RWPE2 (cell line): ENCODE measurements at regions not wholly inside any gene's neighbourhood (a gene's known extent, or its start where the extent isn't known, plus 50 kb on each side); places are given as distances from the start of the nearest gene placed in this dataset.

Experiments
- ATAC-seq: fragments of 200-7000 bp; cut with Tn5 transposase; 3 replicates; pipeline ENCODE4 v1.9.1; 2021; ENCODE audit warnings: low read depth
- DNase-seq: peaks from one replicate; pipeline ENCODE4 v3.0.0-alpha.2; 2020; ENCODE audit warnings: low spot score
- H3K27ac ChIP-seq: fragments of 450-650 bp; 2 replicates; pipeline ENCODE4 v1.5.1; 2017; ENCODE audit warnings: mild to moderate bottlenecking; ENCODE audit not compliant: poor library complexity, severe bottlenecking
- H3K27me3 ChIP-seq: fragments of 250-450 bp; sonication (Bioruptor Pico); 2 replicates; pipeline ENCODE4 v1.5.1; 2021; ENCODE audit warnings: mild to moderate bottlenecking, moderate library complexity; ENCODE audit not compliant: insufficient read depth, poor library complexity, severe bottlenecking
- H3K36me3 ChIP-seq: fragments of 250-450 bp; sonication (Bioruptor Pico); 2 replicates; pipeline ENCODE4 v1.5.1; 2020; ENCODE audit warnings: low read depth, mild to moderate bottlenecking, moderate library complexity
- H3K4me1 ChIP-seq: fragments of 250-450 bp; sonication (Bioruptor Pico); 2 replicates; pipeline ENCODE4 v1.5.1; 2021; ENCODE audit warnings: mild to moderate bottlenecking, moderate library complexity; ENCODE audit not compliant: insufficient read depth, poor library complexity, severe bottlenecking
- H3K4me3 ChIP-seq: fragments of 250-450 bp; sonication (Bioruptor Pico); 2 replicates; pipeline ENCODE4 v1.5.1; 2021; ENCODE audit warnings: mild to moderate bottlenecking, moderate library complexity; ENCODE audit not compliant: severe bottlenecking
- H3K9me3 ChIP-seq: fragments of 250-450 bp; sonication (Bioruptor Pico); 2 replicates; pipeline ENCODE4 v1.5.1; 2021; ENCODE audit warnings: mild to moderate bottlenecking, moderate library complexity; ENCODE audit not compliant: severe bottlenecking
- TF ChIP-seq, protein P1 (sequence below): fragments of 450-650 bp; IDR thresholded peaks from one replicate; pipeline ENCODE4 v1.5.1; 2017; ENCODE audit warnings: mild to moderate bottlenecking, moderate library complexity; ENCODE audit not compliant: poor library complexity, severe bottlenecking

- H3K36me3 ChIP-seq = no peaks in the 10 kb centered on the region
- DNase-seq (no peak), ATAC-seq (no peak)
- no peak overlapping the region for H3K4me3 ChIP-seq
- H3K4me1 ChIP-seq = no peaks in the 10 kb centered on the region
- TF ChIP-seq, protein P1, sequence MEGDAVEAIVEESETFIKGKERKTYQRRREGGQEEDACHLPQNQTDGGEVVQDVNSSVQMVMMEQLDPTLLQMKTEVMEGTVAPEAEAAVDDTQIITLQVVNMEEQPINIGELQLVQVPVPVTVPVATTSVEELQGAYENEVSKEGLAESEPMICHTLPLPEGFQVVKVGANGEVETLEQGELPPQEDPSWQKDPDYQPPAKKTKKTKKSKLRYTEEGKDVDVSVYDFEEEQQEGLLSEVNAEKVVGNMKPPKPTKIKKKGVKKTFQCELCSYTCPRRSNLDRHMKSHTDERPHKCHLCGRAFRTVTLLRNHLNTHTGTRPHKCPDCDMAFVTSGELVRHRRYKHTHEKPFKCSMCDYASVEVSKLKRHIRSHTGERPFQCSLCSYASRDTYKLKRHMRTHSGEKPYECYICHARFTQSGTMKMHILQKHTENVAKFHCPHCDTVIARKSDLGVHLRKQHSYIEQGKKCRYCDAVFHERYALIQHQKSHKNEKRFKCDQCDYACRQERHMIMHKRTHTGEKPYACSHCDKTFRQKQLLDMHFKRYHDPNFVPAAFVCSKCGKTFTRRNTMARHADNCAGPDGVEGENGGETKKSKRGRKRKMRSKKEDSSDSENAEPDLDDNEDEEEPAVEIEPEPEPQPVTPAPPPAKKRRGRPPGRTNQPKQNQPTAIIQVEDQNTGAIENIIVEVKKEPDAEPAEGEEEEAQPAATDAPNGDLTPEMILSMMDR = no peak
- no peaks in the 10 kb centered on the region for H3K9me3 ChIP-seq
- H3K27ac ChIP-seq = no peak overlapping the region
- H3K27me3 ChIP-seq = no peaks in the 10 kb centered on the region
Measured at GRCh38 chr12:16844875-16845274, 238.9 kb upstream of the LMO3 start.

- TF ChIP-seq, protein P1 = no peak
- H3K27me3 ChIP-seq = no peaks in the 10 kb centered on the region
- H3K9me3 ChIP-seq = no peaks in the 10 kb centered on the region
- H3K4me1 ChIP-seq = no peaks in the 10 kb centered on the region
- no peaks in the 10 kb centered on the region for H3K36me3 ChIP-seq
- ATAC-seq = no peak
- no peak for DNase-seq
- H3K27ac ChIP-seq = no peak overlapping the region
- no peak overlapping the region for H3K4me3 ChIP-seq
Measured at GRCh38 chr12:16833376-16834015, 227.5 kb upstream of the LMO3 start.

DNA sequence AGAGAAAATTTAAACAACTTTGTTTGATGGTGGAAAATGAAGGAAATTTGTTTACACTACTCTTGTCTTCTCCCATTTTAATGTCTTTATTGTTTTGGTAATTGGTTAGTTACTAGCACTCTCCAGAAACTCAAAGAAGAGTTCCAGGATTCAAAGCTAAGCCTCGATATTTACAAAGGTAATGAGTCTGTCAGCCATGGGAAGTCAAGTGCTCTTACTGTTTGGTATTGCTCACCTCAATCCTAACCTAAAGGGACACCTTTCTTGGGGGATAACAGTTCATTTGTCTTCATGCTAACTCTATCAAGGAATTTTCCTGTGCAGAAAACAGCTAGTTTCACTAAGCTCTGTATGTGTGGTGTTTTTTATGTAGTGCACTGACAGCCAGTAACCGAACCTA lies 222.9 kb upstream of the LMO3 start:
- Histone ChIP-seq H3K27me3 (no peaks in the 10 kb centered on the region), H3K4me1 (no peaks in the 10 kb centered on the region), H3K9me3 (no peaks in the 10 kb centered on the region), H3K4me3 (no peak overlapping the region), H3K36me3 (no peaks in the 10 kb centered on the region), H3K27ac (no peak overlapping the region)
- no peak for DNase-seq
- TF ChIP-seq, protein P1 = no peak
- no peak for ATAC-seq

DNA sequence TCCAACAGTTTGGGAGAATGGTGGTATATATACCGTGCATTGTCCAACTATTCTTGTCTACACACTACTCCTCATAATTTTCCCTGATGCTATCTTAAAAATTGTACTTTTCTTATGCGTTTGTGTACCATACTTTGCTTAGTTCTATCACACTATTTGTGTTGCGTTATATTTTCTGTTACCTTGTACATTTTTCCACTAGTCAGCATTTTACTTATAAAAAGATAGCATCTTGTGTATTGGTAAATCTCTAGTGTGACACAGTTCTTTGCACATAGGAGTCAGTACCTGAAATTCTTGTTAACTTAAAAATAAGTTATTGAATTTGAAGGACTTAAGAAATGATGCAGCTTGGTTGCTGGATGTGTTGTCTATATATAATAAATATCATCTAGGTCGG lies 201.8 kb upstream of the LMO3 start:
- H3K36me3 ChIP-seq = no peaks in the 10 kb centered on the region
- TF ChIP-seq, protein P1 = no peak
- no peak overlapping the region for H3K4me3 ChIP-seq
- H3K4me1 ChIP-seq = no peaks in the 10 kb centered on the region
- H3K9me3 ChIP-seq = no peaks in the 10 kb centered on the region
- no peak for DNase-seq
- H3K27me3 ChIP-seq = no peaks in the 10 kb centered on the region
- ATAC-seq = no peak
- no peak overlapping the region for H3K27ac ChIP-seq

DNA sequence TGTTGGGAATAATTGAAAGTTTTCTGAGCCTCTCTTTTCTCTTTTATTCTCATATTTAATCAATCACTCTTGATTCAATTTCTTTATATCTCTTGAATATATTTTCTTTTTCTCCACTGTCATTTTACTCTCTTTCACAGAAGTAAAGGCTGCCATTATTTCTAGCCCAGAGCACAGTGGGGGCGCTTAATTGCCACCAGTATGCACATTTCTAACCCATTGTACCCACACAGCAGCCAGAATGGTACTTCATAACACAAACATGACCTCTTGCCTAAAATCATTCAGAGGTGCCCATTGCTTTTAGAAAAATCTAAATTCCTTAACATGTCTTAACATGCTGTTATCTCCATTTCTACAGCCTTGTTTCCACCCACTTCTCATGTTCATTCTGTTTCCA lies 190.2 kb upstream of the LMO3 start:
- Histone ChIP-seq H3K27ac (no peak overlapping the region), H3K4me1 (no peaks in the 10 kb centered on the region), H3K27me3 (no peaks in the 10 kb centered on the region), H3K4me3 (no peak overlapping the region), H3K36me3 (no peaks in the 10 kb centered on the region), H3K9me3 (no peaks in the 10 kb centered on the region)
- TF ChIP-seq, protein P1 = no peak
- ATAC-seq = no peak
- no peak for DNase-seq
